ENCODE measurements at regions not wholly inside any gene's neighbourhood (a gene's known extent, or its start where the extent isn't known, plus 50 kb on each side); places are given as distances from the start of the nearest gene placed in this dataset.

DNA sequence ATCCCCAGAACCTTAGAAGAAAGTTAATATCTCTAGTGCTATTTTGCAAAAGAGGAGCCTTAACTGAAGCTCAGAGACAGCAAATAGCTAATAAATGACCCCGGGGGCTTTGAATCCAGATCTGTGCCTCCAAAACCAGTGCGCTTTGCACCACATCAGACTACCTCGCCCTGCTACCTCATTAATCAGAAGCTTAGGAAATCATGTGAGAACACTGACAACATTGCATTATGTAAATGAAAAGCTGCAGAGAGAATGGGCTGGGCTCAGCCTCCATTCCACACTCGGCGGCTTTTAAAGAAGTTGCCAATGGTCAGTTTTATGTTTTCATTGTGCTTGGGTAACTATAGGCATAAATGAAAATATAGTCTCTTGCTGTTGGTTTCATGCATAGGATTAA lies 54.0 kb upstream of the STMND1 start:
- Mint-ChIP-seq H3K4me1 (no peaks in the 10 kb centered on the region), H3K36me3 (no peaks in the 10 kb centered on the region), H3K27ac (no peak overlapping the region), H3K27me3 (peaks cover 11% of the 10 kb centered on the region), H3K4me3 (no peak overlapping the region), H3K9me3 (no peaks in the 10 kb centered on the region)

- H3K9me3 Mint-ChIP-seq, result peaks cover 0 to 2% (median 0%) of the 10 kb centered on the region in 3 donors
- H3K4me1 Mint-ChIP-seq, result no peaks in the 10 kb centered on the region
- no peaks in the 10 kb centered on the region for H3K36me3 Mint-ChIP-seq
- peaks cover 11% of the 10 kb centered on the region for H3K27me3 Mint-ChIP-seq
- H3K27ac Mint-ChIP-seq, result peak overlapping the region in 1 of 3 donors; percentile 43
- H3K4me3 Mint-ChIP-seq, result no peak overlapping the region
Measured at GRCh38 chr6:17045581-17046322, 56.1 kb upstream of the STMND1 start.

DNA sequence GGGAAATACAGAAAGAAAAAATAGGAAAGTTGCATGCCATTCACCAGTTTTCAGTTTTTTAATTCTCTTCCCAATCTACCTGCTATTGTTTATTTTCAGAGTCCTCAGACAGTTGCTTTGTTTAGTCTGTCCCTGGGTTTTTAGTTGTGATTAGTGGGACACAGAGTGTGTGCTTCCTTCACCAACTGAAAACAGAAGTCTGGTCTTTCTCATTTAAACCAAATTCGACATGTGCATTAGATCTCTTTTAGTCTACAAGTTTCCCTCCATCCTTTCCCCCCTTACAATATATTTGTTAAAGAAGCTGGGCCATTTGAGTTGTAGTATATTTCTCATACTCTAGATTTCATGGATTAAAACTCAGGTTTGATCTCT lies 58.7 kb upstream of the STMND1 start:
- peaks cover 2% of the 10 kb centered on the region for H3K36me3 Mint-ChIP-seq
- H3K27ac Mint-ChIP-seq, result no peak overlapping the region
- H3K9me3 Mint-ChIP-seq, result peaks cover 2 to 7% (median 5%) of the 10 kb centered on the region in 3 donors
- H3K27me3 Mint-ChIP-seq, result peaks cover 11% of the 10 kb centered on the region
- no peaks in the 10 kb centered on the region for H3K4me1 Mint-ChIP-seq
- H3K4me3 Mint-ChIP-seq, result no peak overlapping the region

DNA sequence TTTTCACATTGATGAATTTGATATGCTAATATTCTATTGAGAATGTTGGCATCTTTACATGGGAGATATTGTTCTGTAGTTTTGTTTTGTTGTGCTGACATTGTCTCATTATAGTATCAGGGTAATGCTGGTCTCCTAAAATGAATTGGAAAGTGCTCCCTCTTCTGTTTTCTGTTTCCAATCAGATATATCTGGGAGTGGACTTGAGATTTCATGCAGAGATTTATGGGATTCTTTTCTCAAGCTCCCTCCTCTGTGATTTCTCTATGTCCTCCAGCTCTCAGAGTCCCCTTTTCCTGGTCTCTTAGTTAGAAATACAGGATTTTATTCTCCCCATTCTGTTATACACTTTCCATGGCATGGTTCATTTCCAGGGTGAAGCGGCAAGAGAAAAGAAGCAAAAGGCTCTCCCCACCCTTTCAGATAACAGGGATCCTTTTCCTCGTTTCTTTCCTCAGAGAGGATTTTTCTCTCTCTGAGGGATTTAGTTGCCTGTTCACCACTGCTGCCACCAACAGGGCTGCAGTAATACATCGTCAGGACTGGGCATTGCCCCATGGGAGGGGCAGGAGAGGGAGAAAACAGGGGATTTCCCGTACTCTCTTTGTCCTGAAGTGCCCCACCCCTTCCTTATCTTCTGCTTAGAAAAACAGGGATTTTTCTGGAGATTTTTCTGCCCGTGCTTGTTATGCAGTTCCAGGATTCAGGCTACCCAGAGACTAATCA lies 59.3 kb upstream of the STMND1 start:
- H3K9me3 Mint-ChIP-seq, result peaks cover 2 to 10% (median 5%) of the 10 kb centered on the region in 3 donors
- peaks cover 2% of the 10 kb centered on the region for H3K36me3 Mint-ChIP-seq
- no peaks in the 10 kb centered on the region for H3K4me1 Mint-ChIP-seq
- H3K27ac Mint-ChIP-seq, result no peak overlapping the region
- H3K27me3 Mint-ChIP-seq, result peaks cover 11% of the 10 kb centered on the region
- no peak overlapping the region for H3K4me3 Mint-ChIP-seq

DNA sequence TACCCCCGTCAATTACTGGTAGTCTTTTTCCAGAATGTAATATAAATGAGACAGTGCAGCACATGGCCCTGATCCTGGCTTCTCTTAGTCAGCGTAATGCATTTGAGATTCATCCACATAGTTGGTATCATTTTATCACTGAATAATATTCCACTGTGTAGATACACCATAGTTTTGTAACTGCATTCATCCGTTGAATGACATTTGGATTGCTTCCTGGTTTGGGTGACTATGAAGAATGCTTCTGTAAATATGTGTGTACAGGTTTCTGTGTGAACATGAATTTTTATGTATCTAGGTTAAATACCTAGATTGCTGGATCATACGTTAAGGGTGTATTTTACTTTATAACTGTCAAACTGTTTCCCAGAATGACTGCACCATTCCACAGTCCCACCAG lies 62.6 kb upstream of the STMND1 start:
- Mint-ChIP-seq H3K27ac (no peak overlapping the region), H3K9me3 (peaks cover 2 to 11% (median 5%) of the 10 kb centered on the region in 3 donors), H3K36me3 (peaks cover 2% of the 10 kb centered on the region), H3K4me3 (no peak overlapping the region), H3K27me3 (peaks cover 7% of the 10 kb centered on the region), H3K4me1 (no peaks in the 10 kb centered on the region)

DNA sequence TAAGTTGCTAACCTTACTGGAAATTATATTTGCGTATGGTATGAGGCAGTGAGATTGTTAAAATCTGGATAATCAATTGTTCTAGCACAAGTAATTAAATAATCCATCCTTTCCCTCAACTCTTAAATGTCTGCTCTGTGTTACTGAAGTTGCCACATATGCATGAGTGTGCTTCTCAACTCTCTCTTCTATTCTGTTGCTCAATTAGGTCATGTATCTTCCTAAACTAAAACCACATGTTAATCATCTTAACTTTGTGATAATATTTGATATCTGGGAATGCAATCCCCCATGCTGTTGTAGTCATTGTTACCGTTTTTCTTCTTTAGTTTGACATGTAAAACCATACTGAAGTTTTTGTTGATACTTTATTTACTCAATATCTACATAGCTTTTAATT lies 63.5 kb upstream of the STMND1 start:
- no peaks in the 10 kb centered on the region for H3K4me1 Mint-ChIP-seq
- no peak overlapping the region for H3K4me3 Mint-ChIP-seq

GRCh38 chr6:17036065-17036393 lies 65.8 kb upstream of the STMND1 start:
- Mint-ChIP-seq H3K27ac (no peak overlapping the region), H3K36me3 (peaks cover 2% of the 10 kb centered on the region)

More for the DNA sequence above, 63.5 kb upstream of the STMND1 start:
- Mint-ChIP-seq H3K27ac (no peak overlapping the region), H3K27me3 (peaks cover 3% of the 10 kb centered on the region), H3K36me3 (peaks cover 2% of the 10 kb centered on the region), H3K9me3 (peaks cover 2 to 11% (median 5%) of the 10 kb centered on the region in 3 donors)

DNA sequence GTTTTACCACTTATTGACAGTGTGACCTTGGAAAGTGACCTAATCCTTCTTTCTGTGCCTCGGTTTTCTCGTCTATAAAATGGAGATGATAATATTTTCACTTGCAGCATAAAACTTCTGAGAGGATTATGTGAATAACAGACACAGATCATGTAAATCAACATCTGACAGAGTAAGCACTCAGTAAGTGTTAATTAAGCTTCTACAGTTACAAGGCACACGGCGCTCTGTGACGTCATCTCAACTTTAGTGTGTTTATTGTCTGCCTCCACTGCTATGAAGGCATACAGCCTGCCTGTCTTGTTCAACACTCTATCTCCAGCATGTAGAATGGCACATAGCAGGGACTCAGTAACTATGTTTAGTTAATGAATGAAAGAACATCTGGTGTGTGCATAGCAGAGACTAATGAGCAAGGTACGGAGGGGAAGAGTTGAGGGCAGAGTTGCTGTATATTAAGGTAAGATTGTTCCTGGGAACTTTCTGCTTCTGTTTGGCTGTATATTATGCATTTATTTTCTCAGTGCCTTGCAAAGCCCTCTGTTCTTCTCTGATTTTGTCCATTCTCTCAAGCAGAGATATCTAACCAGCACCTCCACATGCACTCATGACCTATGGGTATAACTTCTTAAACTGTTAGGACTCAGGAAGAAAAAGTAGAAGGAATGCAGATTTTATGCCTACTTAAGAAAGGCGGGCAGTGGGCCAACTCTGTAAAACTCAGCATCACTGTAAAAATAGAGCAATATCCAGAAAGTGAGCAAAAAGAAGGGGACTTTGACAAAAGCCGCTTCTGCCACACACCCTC lies 66.4 kb upstream of the STMND1 start:
- Mint-ChIP-seq H3K4me1 (no peaks in the 10 kb centered on the region), H3K36me3 (peaks cover 2% of the 10 kb centered on the region), H3K9me3 (peaks cover 2 to 11% (median 3%) of the 10 kb centered on the region in 3 donors), H3K4me3 (no peak overlapping the region), H3K27ac (no peak overlapping the region), H3K27me3 (peaks cover 7% of the 10 kb centered on the region)

More at GRCh38 chr6:17036065-17036393, 65.8 kb upstream of the STMND1 start:
- Mint-ChIP-seq H3K9me3 (peaks cover 2 to 11% (median 3%) of the 10 kb centered on the region in 3 donors), H3K27me3 (peaks cover 7% of the 10 kb centered on the region), H3K4me1 (no peaks in the 10 kb centered on the region), H3K4me3 (no peak overlapping the region)

- Mint-ChIP-seq H3K4me1 (no peaks in the 10 kb centered on the region), H3K9me3 (peaks cover 2 to 7% (median 3%) of the 10 kb centered on the region in 3 donors), H3K27me3 (peaks cover 13% of the 10 kb centered on the region), H3K27ac (no peak overlapping the region), H3K36me3 (no peaks in the 10 kb centered on the region), H3K4me3 (no peak overlapping the region)
Measured at GRCh38 chr6:17033746-17034145, 68.1 kb upstream of the STMND1 start.

DNA sequence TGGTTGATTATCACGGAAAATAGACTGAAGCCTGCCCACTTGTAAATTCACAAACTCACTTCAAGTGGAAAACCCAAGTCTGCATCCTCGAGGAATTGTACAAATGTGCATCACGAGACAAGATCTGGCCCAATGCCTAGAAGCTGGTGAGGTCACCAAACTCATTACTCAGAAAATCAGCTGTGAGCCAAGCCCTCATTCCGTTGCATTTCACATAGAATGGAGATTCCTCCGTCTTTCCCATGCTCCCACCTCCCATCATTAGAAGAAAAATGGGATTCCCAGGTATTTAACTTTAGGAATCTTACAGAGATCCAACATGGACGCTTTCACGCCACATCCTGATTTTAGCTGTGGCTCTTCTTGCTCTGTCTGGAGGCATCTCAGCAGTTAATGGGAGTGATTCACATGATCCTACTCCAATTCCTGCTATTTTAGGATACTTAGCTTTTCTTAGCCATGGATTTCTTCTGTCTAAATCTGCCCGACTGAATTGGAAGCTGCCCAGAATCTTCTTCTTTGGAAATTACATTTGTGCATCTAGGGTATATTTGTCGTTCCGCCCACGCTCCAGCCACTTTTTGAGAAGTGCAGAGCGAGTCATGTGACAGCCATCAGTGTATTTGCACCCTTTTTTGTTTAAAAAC lies 68.7 kb upstream of the STMND1 start:
- Mint-ChIP-seq H3K27me3 (peaks cover 13% of the 10 kb centered on the region), H3K4me3 (no peak overlapping the region), H3K36me3 (no peaks in the 10 kb centered on the region), H3K27ac (no peak overlapping the region), H3K9me3 (peaks cover 0 to 4% (median 0%) of the 10 kb centered on the region in 3 donors), H3K4me1 (no peaks in the 10 kb centered on the region)

DNA sequence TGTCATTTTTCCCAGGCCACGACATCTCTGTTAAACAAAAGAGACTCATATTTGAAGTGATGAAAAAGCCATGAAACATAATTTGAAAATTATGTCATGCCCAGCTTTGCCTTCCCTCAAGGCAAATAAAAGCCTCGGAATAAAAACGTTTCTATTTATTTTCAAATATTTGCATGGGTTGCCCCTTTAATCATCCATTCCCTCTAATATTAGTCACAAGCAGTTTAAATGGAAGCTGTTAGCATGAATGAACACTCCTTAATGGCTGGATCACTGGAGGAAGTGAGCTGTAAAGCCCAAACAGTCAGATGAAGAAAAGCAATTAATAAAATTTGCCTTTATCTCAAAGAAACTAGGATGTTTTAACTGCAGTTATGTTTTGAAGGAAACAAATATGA lies 69.3 kb upstream of the STMND1 start:
- no peaks in the 10 kb centered on the region for H3K36me3 Mint-ChIP-seq
- peaks cover 13% of the 10 kb centered on the region for H3K27me3 Mint-ChIP-seq
- H3K4me1 Mint-ChIP-seq, result no peaks in the 10 kb centered on the region
- H3K4me3 Mint-ChIP-seq, result no peak overlapping the region
- no peak overlapping the region for H3K27ac Mint-ChIP-seq
- peaks cover 0 to under 1% (median 0%) of the 10 kb centered on the region in 3 donors for H3K9me3 Mint-ChIP-seq

DNA sequence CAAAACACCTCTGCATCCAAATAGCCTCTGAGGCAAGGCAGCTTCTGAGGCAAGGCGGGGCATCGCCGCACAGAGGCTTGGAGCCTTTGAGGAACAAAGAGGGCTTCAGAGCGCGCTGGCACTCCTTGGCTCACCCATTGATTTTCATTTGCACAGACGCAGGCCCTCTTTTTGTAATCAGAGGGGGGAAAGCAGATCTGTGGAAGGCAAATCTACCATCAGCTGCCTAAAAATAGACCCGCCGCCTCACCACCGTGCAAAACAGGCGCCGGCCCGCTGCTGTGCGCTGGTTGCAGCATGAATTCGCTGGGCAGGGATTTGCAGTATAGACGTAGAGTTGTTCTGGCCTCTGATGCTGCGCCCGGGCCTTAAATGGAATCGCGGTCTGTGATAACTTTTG lies 69.9 kb upstream of the STMND1 start:
- Mint-ChIP-seq H3K4me3 (no peak overlapping the region), H3K4me1 (no peaks in the 10 kb centered on the region), H3K27me3 (peaks cover 13% of the 10 kb centered on the region), H3K27ac (no peak overlapping the region), H3K36me3 (no peaks in the 10 kb centered on the region), H3K9me3 (no peaks in the 10 kb centered on the region)

DNA sequence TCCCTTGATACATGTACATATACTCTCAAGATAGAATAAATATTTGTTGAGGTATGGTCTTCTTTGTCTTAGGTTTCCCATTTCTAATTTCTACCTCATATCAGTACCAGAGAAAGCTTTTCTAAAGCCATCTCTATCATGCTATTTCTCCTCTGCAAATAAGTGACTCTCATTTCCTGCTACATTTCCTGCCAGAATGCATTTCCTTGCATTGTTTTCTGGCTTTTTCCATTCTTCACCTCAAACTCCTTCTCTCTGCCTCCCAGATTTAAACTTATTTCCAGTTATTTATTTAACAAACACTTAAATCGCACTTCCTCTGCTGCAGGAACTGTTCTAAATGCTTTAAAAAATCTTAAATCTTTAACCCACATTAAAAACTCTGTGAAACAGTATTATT lies 74.4 kb upstream of the STMND1 start:
- no peaks in the 10 kb centered on the region for H3K4me1 Mint-ChIP-seq

DNA sequence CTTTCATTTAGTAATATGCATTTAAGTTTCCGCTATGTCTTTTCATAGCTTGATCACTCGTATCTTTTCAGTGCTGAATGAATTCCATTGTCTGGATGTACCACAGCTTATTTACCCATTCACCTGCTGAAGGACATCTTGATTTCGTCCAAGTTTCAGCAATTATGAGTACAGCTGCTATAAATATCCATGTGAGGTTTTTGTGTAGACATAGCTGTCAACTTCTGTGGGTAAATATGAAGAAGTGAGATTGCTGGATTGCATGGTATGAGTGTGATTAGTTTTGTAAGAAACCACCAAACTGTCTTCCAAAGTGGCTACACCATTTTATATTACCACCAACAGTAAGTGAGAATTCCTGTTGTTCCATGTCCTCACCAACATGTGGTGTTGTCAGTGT lies 79.2 kb upstream of the STMND1 start:
- Mint-ChIP-seq H3K36me3 (no peaks in the 10 kb centered on the region), H3K9me3 (peaks cover 1 to 17% (median 7%) of the 10 kb centered on the region in 3 donors), H3K27ac (no peak overlapping the region), H3K27me3 (peaks cover 3% of the 10 kb centered on the region), H3K4me3 (no peak overlapping the region), H3K4me1 (no peaks in the 10 kb centered on the region)

More for the DNA sequence above, 74.4 kb upstream of the STMND1 start:
- H3K27ac Mint-ChIP-seq, result no peak overlapping the region
- no peak overlapping the region for H3K4me3 Mint-ChIP-seq
- H3K27me3 Mint-ChIP-seq, result peaks cover 11% of the 10 kb centered on the region
- H3K36me3 Mint-ChIP-seq, result no peaks in the 10 kb centered on the region
- H3K9me3 Mint-ChIP-seq, result peaks cover 1 to 17% (median 6%) of the 10 kb centered on the region in 3 donors

DNA sequence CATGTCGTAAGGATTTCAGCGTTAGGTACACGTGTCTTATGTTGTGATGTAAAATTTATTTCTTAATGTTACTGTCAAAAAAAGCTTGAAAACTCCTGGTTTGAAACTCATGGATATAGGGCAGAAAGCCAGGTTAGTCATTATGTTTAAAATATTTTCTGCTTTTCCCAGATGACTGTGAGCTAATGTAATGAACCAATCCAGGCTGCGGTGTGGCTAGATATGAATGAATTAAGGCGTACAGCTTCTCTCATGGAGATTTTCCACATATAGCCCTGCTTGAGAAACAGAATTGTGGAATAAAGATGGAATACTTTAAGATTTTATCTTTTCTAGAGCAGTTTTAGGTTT lies 80.3 kb upstream of the STMND1 start:
- H3K27me3 Mint-ChIP-seq, result peaks cover 5% of the 10 kb centered on the region
- no peaks in the 10 kb centered on the region for H3K4me1 Mint-ChIP-seq
- no peak overlapping the region for H3K27ac Mint-ChIP-seq
- H3K36me3 Mint-ChIP-seq, result no peaks in the 10 kb centered on the region
- H3K9me3 Mint-ChIP-seq, result peaks cover 1 to 17% (median 9%) of the 10 kb centered on the region in 3 donors
- no peak overlapping the region for H3K4me3 Mint-ChIP-seq

Measured in IgD-negative memory B cell (primary cell).